Testis (tissue), 2 donors: ENCODE measurements at regions not wholly inside any gene's neighbourhood (a gene's known extent, or its start where the extent isn't known, plus 50 kb on each side); places are given as distances from the start of the nearest gene placed in this dataset.

Experiments
- POLR2A ChIP-seq: fragments of 450-650 bp; IDR thresholded peaks from one replicate; pipeline ENCODE4 v1.6.1; 2017; ENCODE audit warnings: antibody characterized with exemption, mild to moderate bottlenecking, moderate library complexity
- TF ChIP-seq, protein P1 (sequence below), 3 experiments: fragments of 450-650 bp in 2 of 3; fragments of 200-600 bp in 1 of 3; sonication (generic) in 1 of 3; IDR thresholded peaks; one replicate each; pipeline ENCODE4 v1.5.1; 2016 to 2019; ENCODE audit warnings: antibody characterized with exemption in 3 of 3, mild to moderate bottlenecking in 2 of 3, moderate library complexity in 1 of 3

DNA sequence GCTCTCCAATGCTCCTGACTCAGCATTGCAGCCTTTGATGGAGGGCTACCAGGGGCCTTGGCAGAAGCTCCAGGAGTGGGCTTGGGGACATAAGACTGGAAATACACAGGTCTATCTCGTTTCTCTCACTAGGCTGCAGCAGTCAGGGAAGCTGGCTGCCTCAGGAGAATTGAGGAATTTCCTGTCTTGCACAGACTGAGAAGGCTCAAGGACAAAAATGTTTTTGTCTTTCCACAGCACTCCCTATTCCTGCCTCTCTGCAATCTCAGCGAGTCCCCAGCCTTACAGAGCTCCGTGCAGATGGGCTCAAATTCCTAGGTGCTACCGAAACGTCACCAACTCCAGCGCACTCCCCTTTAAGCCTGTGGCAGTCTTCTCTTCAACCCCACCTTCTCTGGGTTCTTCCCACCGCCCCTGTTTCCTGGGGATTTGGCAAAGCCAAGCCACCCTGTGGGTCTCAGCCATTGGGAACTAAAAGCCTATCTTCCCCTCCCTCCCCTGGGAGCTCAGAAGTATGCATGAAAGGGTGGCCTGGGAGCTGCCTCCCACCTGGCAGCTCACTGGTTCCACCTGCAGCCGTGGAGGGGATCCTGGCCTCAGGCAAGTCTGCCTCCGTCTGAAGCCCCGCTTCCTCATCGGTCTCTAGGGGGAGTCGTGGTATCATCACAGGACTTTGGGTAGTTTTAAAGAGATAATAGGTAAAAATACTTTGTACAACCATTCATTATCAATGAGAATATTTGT is 322.6 kb upstream of the FRG2C start:
- TF ChIP-seq, protein P1, sequence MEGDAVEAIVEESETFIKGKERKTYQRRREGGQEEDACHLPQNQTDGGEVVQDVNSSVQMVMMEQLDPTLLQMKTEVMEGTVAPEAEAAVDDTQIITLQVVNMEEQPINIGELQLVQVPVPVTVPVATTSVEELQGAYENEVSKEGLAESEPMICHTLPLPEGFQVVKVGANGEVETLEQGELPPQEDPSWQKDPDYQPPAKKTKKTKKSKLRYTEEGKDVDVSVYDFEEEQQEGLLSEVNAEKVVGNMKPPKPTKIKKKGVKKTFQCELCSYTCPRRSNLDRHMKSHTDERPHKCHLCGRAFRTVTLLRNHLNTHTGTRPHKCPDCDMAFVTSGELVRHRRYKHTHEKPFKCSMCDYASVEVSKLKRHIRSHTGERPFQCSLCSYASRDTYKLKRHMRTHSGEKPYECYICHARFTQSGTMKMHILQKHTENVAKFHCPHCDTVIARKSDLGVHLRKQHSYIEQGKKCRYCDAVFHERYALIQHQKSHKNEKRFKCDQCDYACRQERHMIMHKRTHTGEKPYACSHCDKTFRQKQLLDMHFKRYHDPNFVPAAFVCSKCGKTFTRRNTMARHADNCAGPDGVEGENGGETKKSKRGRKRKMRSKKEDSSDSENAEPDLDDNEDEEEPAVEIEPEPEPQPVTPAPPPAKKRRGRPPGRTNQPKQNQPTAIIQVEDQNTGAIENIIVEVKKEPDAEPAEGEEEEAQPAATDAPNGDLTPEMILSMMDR (IDR thresholded peaks at IDR 0.05), result no peak
- TF ChIP-seq POLR2A, result no peak
